ENCODE measurements at regions not wholly inside any gene's neighbourhood (a gene's known extent, or its start where the extent isn't known, plus 50 kb on each side); places are given as distances from the start of the nearest gene placed in this dataset.

DNA sequence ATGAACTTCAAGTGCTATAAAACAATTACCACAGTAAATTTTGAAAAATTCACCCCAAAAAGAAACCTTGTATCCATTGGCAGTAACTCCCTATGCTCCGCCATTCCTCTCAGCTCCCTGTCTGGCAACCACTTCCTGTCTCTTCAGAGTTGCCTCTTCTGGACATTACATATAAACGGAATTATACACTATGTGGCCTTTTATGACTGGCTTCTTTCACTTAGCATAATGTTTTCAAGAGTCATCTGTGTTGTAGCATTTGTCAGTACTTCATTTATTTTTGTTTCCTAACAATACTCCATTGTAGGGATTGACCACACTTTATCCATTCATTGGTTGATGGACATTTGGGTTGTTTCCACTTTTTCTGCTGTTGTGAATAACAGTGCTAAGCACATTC lies 50.1 kb downstream of the CEP43 start:
- no peak for DNase-seq (ENCODE audit: low read depth in 4 of 4, low spot score in 3 of 4)

DNA sequence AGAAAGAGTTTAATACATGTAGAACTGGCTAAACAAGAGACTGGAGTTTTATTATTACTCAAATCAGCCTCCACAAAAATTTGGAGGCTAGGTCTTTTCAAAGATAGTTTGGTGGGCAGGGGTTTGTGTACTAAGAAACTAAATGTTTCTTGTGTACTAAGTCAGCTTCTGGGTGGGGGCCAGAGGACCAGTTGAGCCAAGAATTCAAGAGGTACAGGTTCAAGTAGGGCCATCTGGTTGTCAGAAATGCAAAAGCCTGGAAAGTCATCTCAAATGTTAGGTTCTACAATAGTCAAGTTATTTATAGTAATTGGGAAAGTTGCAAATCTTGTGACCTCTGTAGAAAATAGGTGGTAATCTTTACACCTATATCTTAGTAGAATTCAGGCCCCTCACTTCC lies 51.7 kb downstream of the CEP43 start:
- DNase-seq (ENCODE audit: low read depth in 4 of 4, low spot score in 3 of 4), result no peak

DNA sequence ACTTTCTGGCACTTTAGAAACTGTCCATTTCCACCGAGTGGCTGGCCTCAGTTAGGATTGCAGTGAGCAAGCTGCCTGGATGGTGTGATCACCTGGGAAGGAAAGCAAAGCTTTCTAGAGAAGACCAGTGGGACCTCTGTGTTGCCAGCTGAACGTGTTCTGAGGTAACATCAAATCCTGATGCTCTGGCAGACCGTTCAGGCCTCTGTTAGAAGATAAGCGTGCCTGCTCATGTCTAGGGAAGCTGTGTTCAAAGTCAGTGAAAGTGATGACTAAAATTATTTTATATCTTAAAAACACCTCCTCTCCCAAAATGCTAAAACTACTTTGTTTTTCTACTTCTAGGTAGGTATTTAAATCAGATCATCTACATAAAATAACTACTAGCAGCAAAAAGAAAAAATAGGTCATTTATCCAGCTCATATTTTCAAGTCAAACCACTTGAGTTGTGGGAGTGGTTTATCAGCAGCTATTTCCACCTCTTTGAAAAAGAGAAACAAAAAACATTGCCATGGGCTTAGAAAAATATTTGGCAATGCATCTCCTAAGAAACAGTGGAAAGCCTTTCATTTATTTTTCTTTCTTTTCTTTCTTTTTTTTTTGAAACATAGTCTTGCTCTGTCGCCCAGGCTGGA lies 54.8 kb downstream of the CEP43 start:
- DNase-seq (ENCODE audit: low read depth in 4 of 4, low spot score in 3 of 4), result no peak

DNA sequence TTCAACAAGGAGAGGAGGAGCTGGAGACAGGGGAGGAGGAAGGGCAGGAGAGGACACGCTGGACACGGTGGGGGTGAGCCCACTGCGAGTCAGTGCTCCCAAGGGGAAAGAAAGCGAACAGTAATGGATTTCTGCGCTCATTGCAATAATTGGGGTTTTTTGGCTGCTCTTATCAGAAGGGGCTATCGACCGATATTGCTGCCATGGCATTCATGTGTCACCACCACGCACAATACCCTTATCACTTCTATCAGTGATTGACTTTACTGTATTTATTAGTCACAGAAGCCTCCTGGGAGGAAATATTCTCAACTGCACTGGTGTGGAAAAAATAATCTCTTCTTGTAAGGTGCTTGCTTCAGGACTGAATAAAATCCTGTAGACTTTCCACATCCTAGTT lies 55.8 kb downstream of the CEP43 start:
- DNase-seq (ENCODE audit: low read depth in 4 of 4, low spot score in 3 of 4), result no peak

DNA sequence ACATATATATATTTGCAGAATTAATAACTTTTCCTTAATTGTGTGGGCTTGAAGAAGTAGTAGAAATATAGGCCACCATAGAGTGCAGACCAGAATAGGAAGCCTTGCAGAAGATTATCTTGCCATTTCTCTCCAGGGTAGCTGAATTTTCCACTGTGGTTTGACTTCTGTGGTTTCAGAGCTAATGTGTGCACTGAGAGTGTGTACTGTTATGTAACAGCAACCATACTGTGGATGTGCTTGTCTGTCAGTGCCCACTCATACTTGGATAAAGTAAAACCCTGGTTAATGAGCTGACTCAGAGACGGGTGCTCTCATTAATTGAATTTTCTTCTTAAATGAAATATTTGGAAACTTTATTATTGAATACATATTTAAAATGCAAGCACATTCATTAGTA lies 57.2 kb downstream of the CEP43 start:
- DNase-seq (ENCODE audit: low read depth in 4 of 4, low spot score in 3 of 4), result no peak

DNA sequence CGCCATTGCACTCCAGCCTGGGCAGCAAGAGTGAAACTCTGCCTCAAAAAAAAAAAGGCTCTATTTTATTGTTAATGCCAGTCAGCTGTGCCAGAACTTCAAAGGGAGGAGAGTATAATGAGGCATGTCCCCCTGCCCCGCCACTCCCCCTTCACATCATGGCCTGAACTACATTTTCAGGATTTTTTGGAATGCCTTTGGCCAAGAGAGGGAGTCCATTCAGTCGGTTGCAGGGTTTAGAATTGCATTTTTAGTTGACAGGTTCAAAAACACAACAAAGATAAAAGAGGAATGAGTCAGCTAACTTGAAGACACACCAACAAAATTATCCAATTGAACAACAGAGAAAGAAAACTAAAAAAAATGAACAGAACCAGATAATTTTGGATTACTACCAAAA lies 59.1 kb downstream of the CEP43 start:
- DNase-seq (ENCODE audit: low read depth in 4 of 4, low spot score in 3 of 4), result peak in 1 of 4 donors; percentile 1
